ENCODE measurements at regions not wholly inside any gene's neighbourhood (a gene's known extent, or its start where the extent isn't known, plus 50 kb on each side); places are given as distances from the start of the nearest gene placed in this dataset.

GRCh38 chr15:79172801-79173460, 82.4 kb upstream of the RASGRF1 start:
- in situ Hi-C loops (cut with HindIII; ENCODE audit: low pct_ligation_motif_present, low sequenced_read_pairs) = no loop called here
- no peak for DNase-seq
- Histone ChIP-seq H3K27me3 (replicated peaks) (no peaks in the 10 kb centered on the region), H3K36me3 (replicated peaks) (no peaks in the 10 kb centered on the region), H3K27ac (no peak overlapping the region), H3K4me3 (ENCODE audit: low read depth, low read length) (no peak overlapping the region)
- TF ChIP-seq CTCF (IDR thresholded peaks at IDR 0.05; ENCODE audit: low read depth, low read length, missing control alignments) = no peak

- H3K27me3 ChIP-seq (replicated peaks) = no peaks in the 10 kb centered on the region
- H3K27ac ChIP-seq = no peak overlapping the region
- DNase-seq = no peak
- no peaks in the 10 kb centered on the region for H3K36me3 ChIP-seq (replicated peaks)
- peak; percentile 25 for TF ChIP-seq CTCF (IDR thresholded peaks at IDR 0.05; ENCODE audit: low read depth, low read length, missing control alignments)
- in situ Hi-C loops (cut with HindIII; ENCODE audit: low pct_ligation_motif_present, low sequenced_read_pairs) = no loop called here
- no peak overlapping the region for H3K4me3 ChIP-seq (ENCODE audit: low read depth, low read length)
Measured at GRCh38 chr15:79172032-79172481, 81.5 kb upstream of the RASGRF1 start.

GRCh38 chr15:79171320-79172031, 80.9 kb upstream of the RASGRF1 start:
- H3K36me3 ChIP-seq (replicated peaks) = no peaks in the 10 kb centered on the region
- H3K27ac ChIP-seq = no peak overlapping the region
- in situ Hi-C loops (cut with HindIII; ENCODE audit: low pct_ligation_motif_present, low sequenced_read_pairs) = no loop called here
- no peak for TF ChIP-seq CTCF (IDR thresholded peaks at IDR 0.05; ENCODE audit: low read depth, low read length, missing control alignments)
- H3K27me3 ChIP-seq (replicated peaks) = no peaks in the 10 kb centered on the region
- DNase-seq = no peak
- H3K4me3 ChIP-seq (ENCODE audit: low read depth, low read length) = no peak overlapping the region

- peak; percentile 33 for DNase-seq
- Histone ChIP-seq H3K27ac (no peak overlapping the region), H3K36me3 (replicated peaks) (no peaks in the 10 kb centered on the region), H3K4me3 (ENCODE audit: low read depth, low read length) (no peak overlapping the region), H3K27me3 (replicated peaks) (no peaks in the 10 kb centered on the region)
- in situ Hi-C loops (cut with HindIII; ENCODE audit: low pct_ligation_motif_present, low sequenced_read_pairs) = no loop called here
- no peak for TF ChIP-seq CTCF (IDR thresholded peaks at IDR 0.05; ENCODE audit: low read depth, low read length, missing control alignments)
Measured at GRCh38 chr15:79170256-79170664, 79.7 kb upstream of the RASGRF1 start.

- Histone ChIP-seq H3K36me3 (replicated peaks) (no peaks in the 10 kb centered on the region), H3K4me3 (ENCODE audit: low read depth, low read length) (no peak overlapping the region), H3K27me3 (replicated peaks) (no peaks in the 10 kb centered on the region), H3K27ac (no peak overlapping the region)
- in situ Hi-C loops (cut with HindIII; ENCODE audit: low pct_ligation_motif_present, low sequenced_read_pairs) = no loop called here
- TF ChIP-seq CTCF (IDR thresholded peaks at IDR 0.05; ENCODE audit: low read depth, low read length, missing control alignments) = no peak
- DNase-seq = no peak
Measured at GRCh38 chr15:79169526-79170133, 79.0 kb upstream of the RASGRF1 start.

All from brain microvascular endothelial cell (primary cell).